ENCODE measurements at regions not wholly inside any gene's neighbourhood (a gene's known extent, or its start where the extent isn't known, plus 50 kb on each side); places are given as distances from the start of the nearest gene placed in this dataset.

GRCh38 chr15:91515188-91515754 is 338.2 kb upstream of the SLCO3A1 start:
- TF ChIP-seq BRCA1 (CRISPR knock-in tag; IDR thresholded peaks at IDR 0.05): no peak
- no peak for TF ChIP-seq KDM6A (CRISPR knock-in tag; IDR thresholded peaks at IDR 0.05; ENCODE audit: low read depth)
- TF ChIP-seq HNRNPH1 (optimal IDR thresholded peaks at IDR 0.05; ENCODE audit: low read depth, low read length): no peak
- no peak for TF ChIP-seq POLR2A (IDR thresholded peaks at IDR 0.05; ENCODE audit: insufficient read depth in 1 of 2, low read depth in 2 of 2, low read length in 2 of 2)
- TF ChIP-seq, protein P1, sequence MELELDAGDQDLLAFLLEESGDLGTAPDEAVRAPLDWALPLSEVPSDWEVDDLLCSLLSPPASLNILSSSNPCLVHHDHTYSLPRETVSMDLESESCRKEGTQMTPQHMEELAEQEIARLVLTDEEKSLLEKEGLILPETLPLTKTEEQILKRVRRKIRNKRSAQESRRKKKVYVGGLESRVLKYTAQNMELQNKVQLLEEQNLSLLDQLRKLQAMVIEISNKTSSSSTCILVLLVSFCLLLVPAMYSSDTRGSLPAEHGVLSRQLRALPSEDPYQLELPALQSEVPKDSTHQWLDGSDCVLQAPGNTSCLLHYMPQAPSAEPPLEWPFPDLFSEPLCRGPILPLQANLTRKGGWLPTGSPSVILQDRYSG (CRISPR knock-in tag; IDR thresholded peaks at IDR 0.05): no peak
- TF ChIP-seq, protein P2, sequence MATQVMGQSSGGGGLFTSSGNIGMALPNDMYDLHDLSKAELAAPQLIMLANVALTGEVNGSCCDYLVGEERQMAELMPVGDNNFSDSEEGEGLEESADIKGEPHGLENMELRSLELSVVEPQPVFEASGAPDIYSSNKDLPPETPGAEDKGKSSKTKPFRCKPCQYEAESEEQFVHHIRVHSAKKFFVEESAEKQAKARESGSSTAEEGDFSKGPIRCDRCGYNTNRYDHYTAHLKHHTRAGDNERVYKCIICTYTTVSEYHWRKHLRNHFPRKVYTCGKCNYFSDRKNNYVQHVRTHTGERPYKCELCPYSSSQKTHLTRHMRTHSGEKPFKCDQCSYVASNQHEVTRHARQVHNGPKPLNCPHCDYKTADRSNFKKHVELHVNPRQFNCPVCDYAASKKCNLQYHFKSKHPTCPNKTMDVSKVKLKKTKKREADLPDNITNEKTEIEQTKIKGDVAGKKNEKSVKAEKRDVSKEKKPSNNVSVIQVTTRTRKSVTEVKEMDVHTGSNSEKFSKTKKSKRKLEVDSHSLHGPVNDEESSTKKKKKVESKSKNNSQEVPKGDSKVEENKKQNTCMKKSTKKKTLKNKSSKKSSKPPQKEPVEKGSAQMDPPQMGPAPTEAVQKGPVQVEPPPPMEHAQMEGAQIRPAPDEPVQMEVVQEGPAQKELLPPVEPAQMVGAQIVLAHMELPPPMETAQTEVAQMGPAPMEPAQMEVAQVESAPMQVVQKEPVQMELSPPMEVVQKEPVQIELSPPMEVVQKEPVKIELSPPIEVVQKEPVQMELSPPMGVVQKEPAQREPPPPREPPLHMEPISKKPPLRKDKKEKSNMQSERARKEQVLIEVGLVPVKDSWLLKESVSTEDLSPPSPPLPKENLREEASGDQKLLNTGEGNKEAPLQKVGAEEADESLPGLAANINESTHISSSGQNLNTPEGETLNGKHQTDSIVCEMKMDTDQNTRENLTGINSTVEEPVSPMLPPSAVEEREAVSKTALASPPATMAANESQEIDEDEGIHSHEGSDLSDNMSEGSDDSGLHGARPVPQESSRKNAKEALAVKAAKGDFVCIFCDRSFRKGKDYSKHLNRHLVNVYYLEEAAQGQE (IDR thresholded peaks at IDR 0.05; ENCODE audit: borderline replicate concordance in 1 of 2, low read depth in 1 of 2, low read length in 2 of 2): no peak
- TF ChIP-seq EED (CRISPR knock-in tag; IDR thresholded peaks at IDR 0.05): no peak
- TF ChIP-seq, protein P3, sequence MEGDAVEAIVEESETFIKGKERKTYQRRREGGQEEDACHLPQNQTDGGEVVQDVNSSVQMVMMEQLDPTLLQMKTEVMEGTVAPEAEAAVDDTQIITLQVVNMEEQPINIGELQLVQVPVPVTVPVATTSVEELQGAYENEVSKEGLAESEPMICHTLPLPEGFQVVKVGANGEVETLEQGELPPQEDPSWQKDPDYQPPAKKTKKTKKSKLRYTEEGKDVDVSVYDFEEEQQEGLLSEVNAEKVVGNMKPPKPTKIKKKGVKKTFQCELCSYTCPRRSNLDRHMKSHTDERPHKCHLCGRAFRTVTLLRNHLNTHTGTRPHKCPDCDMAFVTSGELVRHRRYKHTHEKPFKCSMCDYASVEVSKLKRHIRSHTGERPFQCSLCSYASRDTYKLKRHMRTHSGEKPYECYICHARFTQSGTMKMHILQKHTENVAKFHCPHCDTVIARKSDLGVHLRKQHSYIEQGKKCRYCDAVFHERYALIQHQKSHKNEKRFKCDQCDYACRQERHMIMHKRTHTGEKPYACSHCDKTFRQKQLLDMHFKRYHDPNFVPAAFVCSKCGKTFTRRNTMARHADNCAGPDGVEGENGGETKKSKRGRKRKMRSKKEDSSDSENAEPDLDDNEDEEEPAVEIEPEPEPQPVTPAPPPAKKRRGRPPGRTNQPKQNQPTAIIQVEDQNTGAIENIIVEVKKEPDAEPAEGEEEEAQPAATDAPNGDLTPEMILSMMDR (CRISPR knock-in tag; IDR thresholded peaks at IDR 0.05): no peak
- TF ChIP-seq, protein P4, sequence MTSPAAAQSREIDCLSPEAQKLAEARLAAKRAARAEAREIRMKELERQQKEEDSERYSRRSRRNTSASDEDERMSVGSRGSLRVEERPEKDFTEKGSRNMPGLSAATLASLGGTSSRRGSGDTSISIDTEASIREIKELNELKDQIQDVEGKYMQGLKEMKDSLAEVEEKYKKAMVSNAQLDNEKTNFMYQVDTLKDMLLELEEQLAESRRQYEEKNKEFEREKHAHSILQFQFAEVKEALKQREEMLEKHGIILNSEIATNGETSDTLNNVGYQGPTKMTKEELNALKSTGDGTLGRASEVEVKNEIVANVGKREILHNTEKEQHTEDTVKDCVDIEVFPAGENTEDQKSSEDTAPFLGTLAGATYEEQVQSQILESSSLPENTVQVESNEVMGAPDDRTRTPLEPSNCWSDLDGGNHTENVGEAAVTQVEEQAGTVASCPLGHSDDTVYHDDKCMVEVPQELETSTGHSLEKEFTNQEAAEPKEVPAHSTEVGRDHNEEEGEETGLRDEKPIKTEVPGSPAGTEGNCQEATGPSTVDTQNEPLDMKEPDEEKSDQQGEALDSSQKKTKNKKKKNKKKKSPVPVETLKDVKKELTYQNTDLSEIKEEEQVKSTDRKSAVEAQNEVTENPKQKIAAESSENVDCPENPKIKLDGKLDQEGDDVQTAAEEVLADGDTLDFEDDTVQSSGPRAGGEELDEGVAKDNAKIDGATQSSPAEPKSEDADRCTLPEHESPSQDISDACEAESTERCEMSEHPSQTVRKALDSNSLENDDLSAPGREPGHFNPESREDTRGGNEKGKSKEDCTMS (CRISPR knock-in tag; conservative IDR thresholded peaks at IDR 0.05): no peak
- no peak for TF ChIP-seq EZH2 (conservative IDR thresholded peaks at IDR 0.05; ENCODE audit: low read depth, low read length)
- no peak for TF ChIP-seq MYC (CRISPR knock-in tag; IDR thresholded peaks at IDR 0.05; ENCODE audit: borderline replicate concordance)

Data from HepG2 (cell line).